HL-60/S4 (cell line): ENCODE measurements at regions not wholly inside any gene's neighbourhood (a gene's known extent, or its start where the extent isn't known, plus 50 kb on each side); places are given as distances from the start of the nearest gene placed in this dataset.

Experiments used
- in situ Hi-C: fragments of 300-500 bp; cut with MboI; formaldehyde crosslinking; loops from 2 replicates; pipeline ENCODE4 v1.14.3; 2022; ENCODE audit warnings: low sequenced_read_pairs

DNA sequence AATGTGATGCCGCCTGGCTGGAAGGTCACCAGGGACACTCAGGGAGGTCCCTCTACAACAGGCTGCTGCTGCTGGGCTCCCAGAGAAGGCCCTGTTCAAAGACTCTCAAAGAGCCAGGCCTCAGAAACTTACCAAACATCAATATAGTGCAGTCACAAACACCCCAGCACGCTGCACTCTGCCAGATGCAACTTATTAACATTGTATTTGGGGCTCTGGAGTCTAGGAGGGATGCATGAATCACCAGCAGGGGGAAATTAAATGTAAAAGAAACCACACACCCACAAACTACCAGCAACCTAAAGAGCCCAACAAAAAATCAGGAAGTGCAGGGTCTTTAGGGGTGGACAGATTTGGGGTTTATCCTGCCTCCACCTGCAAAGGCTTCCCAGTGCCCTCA lies 74.6 kb upstream of the SPATA12 start:
- in situ Hi-C loops: loop anchor here (10.0 kb wide), 1 partner anchor 271 kb away; no protein-coding TSS in a partner anchor

- in situ Hi-C loops: loop anchor here (10.0 kb wide), 1 partner anchor 271 kb away; no protein-coding TSS in a partner anchor
Measured at GRCh38 chr3:56985460-56985859, 75.0 kb upstream of the SPATA12 start.

DNA sequence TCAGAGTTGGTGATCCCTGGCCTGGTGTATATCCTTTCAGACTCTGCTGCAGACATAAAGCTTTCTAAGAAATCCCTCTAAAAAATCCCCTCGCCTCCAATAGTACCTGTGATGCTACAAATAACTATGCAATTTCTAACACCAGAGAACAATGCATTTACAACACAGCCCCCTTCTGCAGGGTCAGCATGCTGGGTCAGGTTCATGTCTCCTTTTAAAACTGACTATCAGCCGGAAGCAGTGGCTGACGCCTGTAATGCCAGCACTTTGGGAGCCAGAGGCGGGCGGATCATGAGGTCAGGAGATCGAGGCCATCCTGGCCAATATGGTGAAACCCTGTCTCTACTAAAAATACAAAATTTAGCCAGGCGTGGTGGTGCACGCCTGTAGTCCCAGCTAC lies 77.0 kb upstream of the SPATA12 start:
- in situ Hi-C loops: loop anchor here (10.0 kb wide), 1 partner anchor 269 kb away; no protein-coding TSS in a partner anchor

- in situ Hi-C loops: loop anchor here (10.0 kb wide), 1 partner anchor 267 kb away; no protein-coding TSS in a partner anchor
Measured at GRCh38 chr3:56981445-56982230, 78.8 kb upstream of the SPATA12 start.

GRCh38 chr3:56980798-56981390 lies 79.6 kb upstream of the SPATA12 start:
- in situ Hi-C loops: loop anchor here (10.0 kb wide), 1 partner anchor 266 kb away; no protein-coding TSS in a partner anchor

DNA sequence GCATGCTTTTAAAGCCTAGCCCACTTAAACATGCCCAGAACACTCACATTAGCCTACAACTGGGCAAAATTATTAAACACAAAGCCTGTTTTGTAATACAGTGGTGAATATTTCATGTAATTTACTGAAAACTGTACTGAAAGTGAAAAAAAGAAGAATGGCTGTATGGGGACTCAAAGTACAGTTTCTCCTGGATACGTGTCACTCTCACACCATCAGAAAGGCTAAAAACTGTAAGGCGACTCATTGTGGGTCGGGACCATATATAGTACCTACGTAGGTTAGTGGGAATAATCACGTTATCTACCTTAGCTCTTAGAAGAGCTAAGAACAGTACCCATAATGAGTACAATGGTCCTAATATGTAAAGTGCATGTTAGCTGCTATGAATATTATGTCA lies 80.2 kb upstream of the SPATA12 start:
- in situ Hi-C loops: loop anchor here (10.0 kb wide), 1 partner anchor 265 kb away; no protein-coding TSS in a partner anchor

GRCh38 chr3:56979791-56980190 lies 80.7 kb upstream of the SPATA12 start:
- in situ Hi-C loops: loop anchor here (10.0 kb wide), 1 partner anchor 265 kb away; no protein-coding TSS in a partner anchor

DNA sequence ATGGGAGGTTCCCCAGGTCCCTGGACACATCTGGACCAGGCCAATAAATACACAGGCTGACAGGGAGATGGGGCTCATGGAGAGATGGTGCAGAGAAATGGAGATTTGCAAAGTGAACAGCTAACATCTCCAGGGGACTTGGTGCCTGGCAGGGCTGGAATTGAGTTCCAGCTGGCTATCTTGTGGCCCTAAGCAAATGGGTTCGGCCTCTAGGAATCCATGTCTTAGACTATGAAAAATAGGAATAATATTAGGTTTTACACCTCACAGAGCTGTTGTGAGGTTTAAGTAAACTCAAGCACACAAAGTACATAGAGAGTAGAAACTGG lies 82.9 kb upstream of the SPATA12 start:
- in situ Hi-C loops: no loop called here

- in situ Hi-C loops: no loop called here
Measured at GRCh38 chr3:56976651-56977560, 83.6 kb upstream of the SPATA12 start.

- in situ Hi-C loops: no loop called here
Measured at GRCh38 chr3:56975567-56975966, 84.9 kb upstream of the SPATA12 start.

DNA sequence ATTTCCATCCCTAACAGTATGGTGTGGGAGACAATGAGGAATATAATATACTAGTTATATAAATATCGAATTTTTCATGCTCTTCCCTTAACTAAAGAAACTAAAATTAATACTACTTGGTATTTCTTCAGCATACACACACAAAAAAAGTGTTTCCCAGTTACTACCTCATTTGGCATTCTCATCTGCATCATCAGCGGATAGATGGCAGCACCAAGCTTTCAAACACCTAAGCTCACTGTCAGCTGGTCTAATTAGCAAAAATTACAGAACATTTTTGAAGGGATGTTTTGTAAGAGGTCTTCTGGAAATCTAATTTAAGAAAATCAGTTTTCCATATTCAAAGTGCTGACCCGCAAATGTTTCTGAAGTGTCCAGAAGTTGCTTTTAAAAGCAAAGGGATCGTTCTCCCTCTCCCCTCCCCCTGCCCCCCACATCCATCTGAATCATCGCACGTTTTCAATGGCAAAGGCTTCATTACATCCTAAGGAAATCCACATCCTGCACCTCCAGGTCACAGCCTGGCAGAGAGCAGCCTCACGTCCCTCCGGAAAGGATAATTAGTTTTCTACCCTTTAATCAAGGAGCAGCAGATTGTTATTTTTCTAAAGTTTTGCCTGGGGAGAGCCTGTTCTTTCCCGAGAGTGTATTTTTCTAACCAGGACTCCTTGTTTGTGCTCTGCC lies 86.1 kb upstream of the SPATA12 start:
- in situ Hi-C loops: no loop called here

DNA sequence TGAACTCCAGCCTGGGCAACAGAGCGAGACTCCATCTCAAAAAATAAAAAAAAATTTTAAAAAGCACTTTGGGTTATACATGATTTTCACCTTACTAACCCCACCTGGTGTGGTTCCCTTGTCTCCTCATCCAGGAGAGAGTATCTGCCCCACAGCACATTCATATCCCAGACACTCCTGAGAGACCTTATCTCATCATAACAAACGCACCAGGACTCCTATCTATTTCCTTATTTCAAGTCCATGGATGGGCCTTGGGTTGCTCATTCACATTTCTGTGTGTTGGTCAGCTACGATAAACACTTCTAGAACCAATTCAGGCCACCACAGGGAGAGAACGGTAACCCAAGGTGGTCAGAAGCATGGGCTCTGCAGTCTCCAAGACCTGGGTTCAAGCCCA lies 88.6 kb upstream of the SPATA12 start:
- in situ Hi-C loops: no loop called here

- in situ Hi-C loops: no loop called here
Measured at GRCh38 chr3:56971261-56971660, 89.2 kb upstream of the SPATA12 start.

- in situ Hi-C loops: no loop called here
Measured at GRCh38 chr3:56970461-56970879, 90.0 kb upstream of the SPATA12 start.

- in situ Hi-C loops: no loop called here
Measured at GRCh38 chr3:56969851-56970250, 90.6 kb upstream of the SPATA12 start.

DNA sequence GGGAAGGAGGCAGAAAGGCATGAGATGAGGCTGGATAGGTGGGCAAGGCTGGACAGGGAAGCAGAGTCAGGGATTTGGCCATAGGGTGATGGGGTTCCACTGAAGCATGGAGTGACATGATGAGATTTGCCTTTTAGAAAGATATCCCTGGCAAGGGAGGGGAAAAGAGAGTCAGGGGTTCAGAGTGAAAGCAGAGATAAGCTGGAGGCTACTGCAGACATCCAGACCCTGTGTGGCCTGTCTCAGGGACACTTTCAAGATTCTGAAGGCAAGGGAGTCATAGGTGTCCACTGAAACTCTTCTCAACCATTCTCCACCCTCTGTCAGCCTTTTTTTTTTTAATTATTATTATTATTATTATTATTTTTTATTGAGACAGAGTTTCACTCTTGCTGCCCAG lies 94.0 kb upstream of the SPATA12 start:
- in situ Hi-C loops: no loop called here

GRCh38 chr3:56966104-56966503 lies 94.4 kb upstream of the SPATA12 start:
- in situ Hi-C loops: no loop called here

- in situ Hi-C loops: no loop called here
Measured at GRCh38 chr3:56962922-56963321, 97.5 kb upstream of the SPATA12 start.

GRCh38 chr3:56962206-56962605 lies 98.3 kb upstream of the SPATA12 start:
- in situ Hi-C loops: no loop called here

- in situ Hi-C loops: no loop called here
Measured at GRCh38 chr3:56960234-56960917, 100.1 kb upstream of the SPATA12 start.
